ENCODE measurements at regions not wholly inside any gene's neighbourhood (a gene's known extent, or its start where the extent isn't known, plus 50 kb on each side); places are given as distances from the start of the nearest gene placed in this dataset.
"Not testable (repeated sequence)": the region's sequence is repeated elsewhere in the genome, so short reads cannot be mapped to it uniquely, and the experiment has no call there.

GRCh38 chr3:21237638-21238037 is 513.4 kb downstream of the ZNF385D start:
- ATAC-seq, result no peak

GRCh38 chr3:21235491-21235890 is 515.5 kb downstream of the ZNF385D start:
- ATAC-seq, result no peak

DNA sequence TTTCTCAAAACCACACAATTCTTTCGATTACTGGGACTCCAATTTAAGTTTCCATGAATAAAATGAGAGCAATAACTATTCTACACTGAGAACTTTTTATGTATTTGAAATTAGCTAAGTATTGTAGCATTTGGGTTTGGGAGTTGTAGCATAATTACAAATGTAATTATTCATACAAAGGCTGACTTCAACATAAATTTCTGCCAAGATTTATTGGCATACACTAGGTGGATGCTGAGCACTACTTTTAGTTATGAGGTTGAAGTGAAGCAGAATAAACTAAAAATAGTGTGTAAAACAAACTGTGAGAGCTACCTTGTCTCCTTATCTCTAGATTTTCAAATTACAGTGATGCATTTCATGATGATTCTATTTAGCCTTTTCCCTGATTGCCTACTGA is 516.1 kb downstream of the ZNF385D start:
- ATAC-seq, result no peak

GRCh38 chr3:21229426-21230135 is 521.4 kb downstream of the ZNF385D start:
- ATAC-seq, result no peak

- ATAC-seq, result no peak
These were observed 524.9 kb downstream of the ZNF385D start for GRCh38 chr3:21226086-21226485.

- ATAC-seq, result no peak
These were observed 530.1 kb downstream of the ZNF385D start for GRCh38 chr3:21220944-21221343.

- no peak for ATAC-seq
These were observed 534.4 kb downstream of the ZNF385D start for GRCh38 chr3:21216598-21216997.

- ATAC-seq, result not testable (repeated sequence)
These were observed 546.9 kb downstream of the ZNF385D start for GRCh38 chr3:21204122-21204521.

- ATAC-seq, result no peak
These were observed 555.8 kb downstream of the ZNF385D start for GRCh38 chr3:21195203-21195602.

DNA sequence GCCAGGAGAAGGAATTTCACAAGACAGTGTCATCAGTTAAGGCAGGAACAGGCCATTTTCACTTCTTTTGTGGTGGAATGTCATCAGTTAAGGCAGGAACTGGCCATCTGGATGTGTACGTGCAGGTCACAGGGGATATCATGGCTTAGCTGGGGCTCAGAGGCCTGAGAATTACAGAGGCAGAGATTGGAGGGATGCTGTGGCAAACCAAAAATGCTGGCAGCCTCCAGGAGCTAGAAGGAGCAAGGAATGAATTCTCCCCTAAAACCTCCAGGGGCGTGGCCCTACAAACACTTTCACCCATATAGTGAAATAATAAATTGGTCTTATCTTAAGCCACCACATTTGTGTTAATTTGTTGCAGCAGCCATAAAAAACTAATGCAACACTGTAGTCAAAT is 557.0 kb downstream of the ZNF385D start:
- not testable (repeated sequence) for ATAC-seq

DNA sequence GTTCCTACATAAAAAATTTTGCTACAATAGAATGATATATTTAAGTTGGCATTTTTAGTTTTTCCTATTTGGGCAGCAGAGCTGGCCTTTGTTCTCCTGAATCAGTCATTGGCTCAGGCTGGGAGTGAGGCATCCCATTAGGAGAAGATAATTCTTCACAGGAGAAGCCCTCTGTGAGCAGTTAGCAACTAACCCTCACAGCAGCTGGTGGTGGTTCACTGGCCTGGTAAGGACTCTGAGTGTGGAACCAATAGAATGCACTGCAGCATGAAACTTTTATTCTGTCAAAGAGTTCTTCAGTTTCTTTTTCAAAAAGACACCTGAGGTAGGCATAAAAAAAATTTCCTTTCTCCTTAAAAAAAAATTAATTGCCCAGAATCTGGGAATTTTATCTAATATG is 562.6 kb downstream of the ZNF385D start:
- no peak for ATAC-seq

GRCh38 chr3:21185816-21186314 is 565.1 kb downstream of the ZNF385D start:
- no peak for ATAC-seq

- ATAC-seq, result no peak
These were observed 576.5 kb downstream of the ZNF385D start for GRCh38 chr3:21174461-21174860.

DNA sequence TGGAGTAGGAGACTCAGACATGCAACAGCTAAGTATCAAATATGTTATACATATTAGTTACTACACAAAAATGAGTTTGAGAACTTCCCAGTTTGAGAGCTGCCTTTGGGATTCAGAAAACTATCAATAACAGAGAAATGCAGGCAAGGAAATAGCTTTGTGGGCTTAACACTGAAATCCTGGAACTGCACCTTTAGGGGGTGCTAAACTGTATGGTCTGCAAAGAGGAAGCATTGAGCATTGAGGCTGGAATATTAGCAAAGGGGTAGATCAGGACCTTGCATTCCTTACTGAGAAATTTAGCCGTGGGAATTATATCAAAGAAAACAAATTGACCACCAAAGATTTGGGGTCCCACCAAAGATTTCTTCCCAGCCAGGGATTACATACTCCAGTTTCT is 580.0 kb downstream of the ZNF385D start:
- ATAC-seq, result no peak

DNA sequence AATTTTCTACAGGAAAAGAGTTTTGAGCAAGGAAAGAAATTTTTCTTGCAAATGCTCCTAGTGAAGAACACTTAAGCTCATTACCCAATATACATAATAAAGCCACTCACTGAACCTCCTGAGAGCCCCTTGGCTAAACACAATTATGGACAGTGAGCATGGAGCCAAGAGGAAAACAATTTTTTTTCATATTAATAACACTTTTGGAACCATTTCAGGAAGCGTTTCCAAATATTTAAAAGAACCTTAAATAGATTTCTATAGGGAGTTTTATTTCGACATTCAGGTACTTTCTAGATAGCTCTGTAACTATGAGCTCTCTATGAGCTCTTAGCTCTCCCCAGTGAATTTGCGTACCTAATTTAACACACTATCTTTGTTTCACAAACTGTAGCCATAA is 581.1 kb downstream of the ZNF385D start:
- ATAC-seq, result no peak

DNA sequence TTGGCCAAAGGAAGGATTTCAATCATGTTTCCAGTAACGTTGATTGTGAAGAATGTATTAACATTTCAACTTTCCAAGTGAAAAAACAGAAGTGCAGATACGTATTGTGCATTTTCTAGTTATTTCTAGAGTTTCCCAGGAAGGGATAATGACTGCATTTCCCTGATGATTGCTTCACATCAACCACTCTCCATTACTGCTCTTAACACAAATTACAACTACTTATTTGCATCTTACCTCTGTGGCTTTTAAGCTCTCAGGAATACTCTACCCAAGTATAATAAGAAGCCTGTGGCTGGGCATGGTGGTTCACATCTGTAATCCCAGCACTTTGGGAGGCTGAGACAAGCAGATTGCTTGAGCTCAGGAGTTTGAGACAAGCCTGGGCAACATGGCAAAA is 582.5 kb downstream of the ZNF385D start:
- ATAC-seq, result no peak

DNA sequence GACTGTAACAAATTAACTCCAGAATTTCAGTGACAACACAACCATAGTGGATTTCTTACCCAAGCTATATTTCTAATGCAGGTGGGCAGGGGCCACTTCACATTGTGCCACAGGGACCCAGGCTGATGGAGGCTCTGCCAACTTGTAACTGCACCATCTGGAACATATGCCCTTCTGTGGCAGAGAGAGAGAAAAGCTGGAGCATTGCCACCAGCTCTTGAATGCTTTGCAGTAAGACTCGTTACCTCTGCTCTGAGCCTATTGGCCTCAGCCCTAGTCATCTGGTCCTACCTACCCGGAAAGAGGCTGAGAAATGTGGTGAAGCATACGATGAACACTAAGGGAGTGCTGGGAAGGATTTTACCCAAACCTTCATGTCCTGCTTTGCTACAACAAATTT is 587.1 kb downstream of the ZNF385D start:
- ATAC-seq, result no peak

DNA sequence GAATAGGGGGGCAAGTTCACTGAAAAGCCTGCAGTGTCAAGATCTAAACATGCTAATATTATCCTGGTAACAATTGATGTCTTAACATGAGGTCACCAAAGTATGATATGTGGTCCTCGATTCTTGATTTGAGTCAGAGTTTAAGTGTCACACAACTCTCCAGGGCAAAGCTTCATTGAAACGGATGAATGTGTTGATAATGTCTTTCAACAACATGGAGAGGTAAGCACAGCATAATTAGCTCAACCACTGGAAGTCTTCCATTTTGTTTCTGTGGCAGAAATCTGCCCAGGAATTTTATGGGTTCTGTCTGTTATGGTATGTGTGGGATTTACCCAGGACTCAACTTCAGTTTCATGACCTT is 591.5 kb downstream of the ZNF385D start:
- no peak for ATAC-seq

DNA sequence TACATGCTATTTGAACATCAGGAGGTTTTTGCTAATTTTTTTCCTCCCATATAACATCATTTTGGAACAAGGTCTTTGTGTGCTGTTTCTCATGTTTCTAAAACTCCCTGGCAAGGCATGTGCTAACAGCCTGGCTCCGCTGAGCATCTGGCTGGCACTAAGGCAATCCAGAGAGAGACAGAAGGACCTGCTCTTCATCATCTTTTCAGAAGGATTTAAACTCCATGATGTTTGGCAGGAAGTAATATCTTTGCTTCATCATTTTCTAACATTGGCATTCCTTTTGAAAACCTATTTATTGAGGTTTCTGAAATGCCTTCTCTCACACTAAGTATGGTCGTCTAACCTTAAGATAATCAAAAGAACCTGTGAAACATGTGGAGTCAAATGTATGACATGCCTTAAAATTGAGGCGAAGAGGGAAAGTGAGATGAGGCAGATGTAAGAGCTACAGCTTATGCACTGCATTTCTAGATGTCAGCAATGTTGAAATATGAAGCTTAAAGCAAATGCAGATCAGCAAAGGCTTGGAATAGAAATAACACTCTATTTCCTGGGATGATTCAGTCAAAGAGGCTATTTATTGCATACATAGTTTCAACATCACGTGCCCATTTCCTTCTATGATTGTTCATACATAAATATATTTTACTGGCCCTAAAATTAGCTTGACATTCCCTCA is 592.0 kb downstream of the ZNF385D start:
- ATAC-seq, result no peak

DNA sequence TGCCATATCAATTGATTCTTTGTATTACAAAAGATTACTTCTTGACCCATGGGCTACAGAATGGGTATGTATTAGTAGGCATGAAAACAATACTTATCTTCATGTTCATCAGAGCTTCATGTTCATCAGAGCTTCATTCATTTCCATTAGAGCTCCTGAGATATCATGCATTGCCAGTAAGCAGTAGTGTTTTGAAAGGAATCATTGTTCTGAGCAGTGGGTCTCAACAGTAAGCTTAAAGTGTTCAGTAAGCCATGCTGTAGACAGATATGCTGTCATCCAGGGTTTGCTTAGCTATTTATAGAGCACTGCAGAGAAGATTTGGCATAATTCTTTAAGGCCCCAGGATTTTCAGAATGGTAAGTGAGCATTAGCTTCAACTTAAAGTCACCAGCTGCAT is 596.1 kb downstream of the ZNF385D start:
- ATAC-seq, result no peak

DNA sequence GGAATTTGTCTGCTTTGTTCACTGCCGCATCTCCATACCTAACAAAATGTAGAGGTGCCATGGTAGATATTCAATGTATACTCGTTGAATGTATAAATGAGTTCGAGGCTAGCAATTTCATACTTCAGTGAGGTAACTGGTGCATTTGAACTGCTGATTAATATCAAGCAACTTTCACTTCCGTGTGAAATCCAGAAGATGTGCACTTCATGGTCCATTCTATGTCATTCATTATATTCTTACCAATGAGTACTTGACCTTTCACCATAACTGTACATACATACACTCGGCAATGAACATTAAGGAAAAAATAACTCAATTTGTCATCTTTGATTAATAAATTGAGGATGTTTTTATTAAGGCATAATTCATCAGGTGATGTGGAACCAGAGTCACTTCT is 598.5 kb downstream of the ZNF385D start:
- ATAC-seq, result no peak

DNA sequence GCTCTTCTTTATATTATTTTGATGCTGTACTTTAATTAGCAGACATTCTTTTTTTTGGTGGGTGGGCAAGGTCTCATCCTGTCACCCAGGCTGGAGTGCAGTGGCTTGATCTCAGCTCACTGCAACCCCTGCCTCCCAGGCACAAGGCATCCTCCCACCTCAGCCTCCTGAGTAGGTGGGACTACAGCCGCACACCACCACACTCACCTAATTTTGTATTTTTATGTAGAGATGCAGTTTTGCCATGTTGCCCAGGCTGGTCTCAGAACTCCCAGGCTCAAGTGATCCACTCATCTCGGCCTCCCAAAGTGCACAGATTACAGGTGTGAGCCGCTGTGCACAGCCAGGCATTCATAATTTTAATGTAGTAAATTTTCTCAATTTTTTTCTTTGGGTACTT is 608.1 kb downstream of the ZNF385D start:
- no peak for ATAC-seq

GRCh38 chr3:21142031-21142430 is 609.0 kb downstream of the ZNF385D start:
- ATAC-seq, result no peak

DNA sequence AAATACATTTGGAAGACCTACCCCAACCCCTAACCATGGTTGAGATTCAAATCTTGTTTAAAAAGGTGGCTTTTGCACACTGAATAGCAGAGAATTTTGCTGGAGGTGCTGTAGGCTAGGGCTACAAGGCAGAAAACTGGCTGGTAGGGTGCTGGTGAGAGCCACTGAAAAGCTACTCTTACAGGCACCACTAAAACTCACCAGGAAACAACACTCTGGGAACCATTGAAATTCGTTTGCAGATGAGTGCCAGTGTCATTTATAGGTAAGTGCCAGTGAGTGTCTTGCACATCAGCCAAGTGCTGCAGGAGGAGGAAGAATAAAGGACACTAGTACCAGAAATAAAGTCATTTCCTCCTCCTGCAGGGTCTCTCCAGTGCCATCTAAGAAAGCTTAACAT is 610.2 kb downstream of the ZNF385D start:
- no peak for ATAC-seq

DNA sequence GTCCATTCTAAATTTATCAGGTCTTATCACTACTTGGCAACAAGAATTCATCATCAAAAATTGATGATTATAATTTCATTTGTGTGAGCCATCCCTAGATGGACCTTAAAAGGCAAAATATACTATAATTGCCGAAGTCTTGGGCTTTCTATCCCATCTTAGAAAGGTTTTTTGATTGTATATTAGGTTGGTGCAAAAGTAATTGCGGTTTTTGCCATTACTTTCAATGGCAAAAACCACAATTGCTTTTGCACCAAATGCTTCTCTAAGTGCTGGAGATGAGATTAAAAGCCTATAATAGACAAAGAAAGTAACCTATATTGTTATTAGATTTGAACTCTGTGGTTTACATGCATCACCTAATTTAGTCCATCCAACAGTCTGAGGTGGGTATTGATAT is 612.9 kb downstream of the ZNF385D start:
- no peak for ATAC-seq

Measured in activated CD4-positive, CD25-positive, alpha-beta regulatory T cell treated with anti-CD3 and anti-CD28 coated beads, Interleukin-2, amount 50 U/mL, for 24 hours (primary cell).